ENCODE measurements at regions not wholly inside any gene's neighbourhood (a gene's known extent, or its start where the extent isn't known, plus 50 kb on each side); places are given as distances from the start of the nearest gene placed in this dataset.
"Not testable (repeated sequence)": the region's sequence is repeated elsewhere in the genome, so short reads cannot be mapped to it uniquely, and the experiment has no call there.

DNA sequence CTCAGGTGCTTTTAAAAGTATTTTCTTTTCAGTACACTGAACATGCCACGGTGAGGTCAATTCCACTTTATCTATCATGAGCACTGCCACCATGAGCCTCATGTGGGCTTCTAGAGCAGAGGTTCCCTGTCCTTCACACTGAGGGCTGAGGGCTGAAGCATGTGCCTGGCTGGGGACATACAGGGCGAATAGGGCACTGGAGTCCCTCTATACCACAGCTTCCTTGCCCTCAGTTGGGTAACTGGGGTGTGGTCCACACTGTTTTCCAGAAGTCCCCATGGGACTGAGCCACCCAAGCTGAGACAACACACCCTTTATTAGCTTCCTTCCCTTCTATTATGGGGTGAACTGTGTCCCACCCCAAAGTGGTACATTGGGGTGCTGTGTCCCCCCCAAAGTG lies 172.2 kb upstream of the ID2 start:
- H3K27ac ChIP-seq = no peak overlapping the region
- TF ChIP-seq, protein P1, sequence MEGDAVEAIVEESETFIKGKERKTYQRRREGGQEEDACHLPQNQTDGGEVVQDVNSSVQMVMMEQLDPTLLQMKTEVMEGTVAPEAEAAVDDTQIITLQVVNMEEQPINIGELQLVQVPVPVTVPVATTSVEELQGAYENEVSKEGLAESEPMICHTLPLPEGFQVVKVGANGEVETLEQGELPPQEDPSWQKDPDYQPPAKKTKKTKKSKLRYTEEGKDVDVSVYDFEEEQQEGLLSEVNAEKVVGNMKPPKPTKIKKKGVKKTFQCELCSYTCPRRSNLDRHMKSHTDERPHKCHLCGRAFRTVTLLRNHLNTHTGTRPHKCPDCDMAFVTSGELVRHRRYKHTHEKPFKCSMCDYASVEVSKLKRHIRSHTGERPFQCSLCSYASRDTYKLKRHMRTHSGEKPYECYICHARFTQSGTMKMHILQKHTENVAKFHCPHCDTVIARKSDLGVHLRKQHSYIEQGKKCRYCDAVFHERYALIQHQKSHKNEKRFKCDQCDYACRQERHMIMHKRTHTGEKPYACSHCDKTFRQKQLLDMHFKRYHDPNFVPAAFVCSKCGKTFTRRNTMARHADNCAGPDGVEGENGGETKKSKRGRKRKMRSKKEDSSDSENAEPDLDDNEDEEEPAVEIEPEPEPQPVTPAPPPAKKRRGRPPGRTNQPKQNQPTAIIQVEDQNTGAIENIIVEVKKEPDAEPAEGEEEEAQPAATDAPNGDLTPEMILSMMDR (IDR thresholded peaks at IDR 0.05) = no peak
- intact Hi-C loops (cut with DNase I) = no loop called here
- no peaks in the 10 kb centered on the region for H3K36me3 ChIP-seq
- no peak overlapping the region for H3K4me3 ChIP-seq
- no peaks in the 10 kb centered on the region for H3K9me3 ChIP-seq
- ATAC-seq (no peak), FAIRE-seq (no peak), DNase-seq (peak in 1 of 6 donors; percentile 11)
- H3K27me3 ChIP-seq = no peaks in the 10 kb centered on the region
- 85 to 91% methylated on average over 2 of the region's 2 CpGs for WGBS, 2 donors
- H3K4me1 ChIP-seq = no peaks in the 10 kb centered on the region

DNA sequence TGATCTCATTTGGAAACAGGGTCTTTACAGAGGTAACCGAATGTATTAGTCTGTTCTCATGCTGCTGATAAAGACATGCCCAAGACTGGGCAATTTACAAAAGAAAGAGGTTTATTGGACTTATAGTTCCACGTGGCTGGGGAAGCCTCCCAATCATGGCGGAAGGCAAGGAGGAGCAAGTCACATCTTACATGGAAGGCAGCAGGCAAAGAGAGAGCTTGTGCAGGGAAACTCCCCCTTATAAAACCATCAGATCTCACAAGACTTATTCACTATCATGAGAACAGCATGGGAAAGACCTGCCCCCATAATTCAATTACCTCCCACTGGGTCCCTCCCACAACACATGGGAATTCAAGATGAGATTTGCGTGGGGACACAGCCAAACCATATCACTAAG lies 171.8 kb upstream of the ID2 start:
- H3K27ac ChIP-seq; H3K9me3 ChIP-seq; ATAC-seq; FAIRE-seq; intact Hi-C loops (cut with DNase I); H3K27me3 ChIP-seq; H3K4me1 ChIP-seq; H3K36me3 ChIP-seq; H3K4me3 ChIP-seq: not testable (repeated sequence)
- 88 to 91% methylated on average over 4 of the region's 4 CpGs for WGBS, 2 donors
- peak in 1 of 6 donors; percentile 17 for DNase-seq

DNA sequence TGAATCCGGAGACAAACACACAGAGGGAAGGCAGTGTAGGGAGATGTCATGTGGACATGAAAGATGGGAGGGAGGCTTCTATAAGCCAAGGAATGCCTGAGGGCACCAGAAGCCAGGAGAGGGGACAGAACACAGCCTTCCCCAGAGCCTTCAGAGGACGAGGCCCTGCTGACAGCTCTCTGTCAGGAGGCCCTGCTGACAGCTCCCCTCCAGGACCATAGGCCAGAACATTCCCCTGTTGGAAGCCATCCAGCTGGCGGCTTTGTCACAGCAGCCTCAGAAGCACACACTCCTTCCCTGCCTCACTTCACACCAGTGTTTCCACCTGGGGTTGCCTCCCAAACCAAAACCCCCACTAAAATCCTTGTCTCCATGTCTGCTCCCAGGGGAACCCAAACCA lies 171.3 kb upstream of the ID2 start:
- Histone ChIP-seq H3K27ac (no peak overlapping the region), H3K27me3 (no peaks in the 10 kb centered on the region), H3K4me3 (no peak overlapping the region), H3K36me3 (no peaks in the 10 kb centered on the region), H3K9me3 (no peaks in the 10 kb centered on the region), H3K4me1 (no peaks in the 10 kb centered on the region)
- intact Hi-C loops (cut with DNase I) = no loop called here
- DNase-seq (peak in 1 of 6 donors; percentile 31), FAIRE-seq (no peak), ATAC-seq (no peak)
- 70 to 87% methylated on average over 3 of the region's 3 CpGs for WGBS, 2 donors
- TF ChIP-seq, protein P1 (IDR thresholded peaks at IDR 0.05) = no peak

DNA sequence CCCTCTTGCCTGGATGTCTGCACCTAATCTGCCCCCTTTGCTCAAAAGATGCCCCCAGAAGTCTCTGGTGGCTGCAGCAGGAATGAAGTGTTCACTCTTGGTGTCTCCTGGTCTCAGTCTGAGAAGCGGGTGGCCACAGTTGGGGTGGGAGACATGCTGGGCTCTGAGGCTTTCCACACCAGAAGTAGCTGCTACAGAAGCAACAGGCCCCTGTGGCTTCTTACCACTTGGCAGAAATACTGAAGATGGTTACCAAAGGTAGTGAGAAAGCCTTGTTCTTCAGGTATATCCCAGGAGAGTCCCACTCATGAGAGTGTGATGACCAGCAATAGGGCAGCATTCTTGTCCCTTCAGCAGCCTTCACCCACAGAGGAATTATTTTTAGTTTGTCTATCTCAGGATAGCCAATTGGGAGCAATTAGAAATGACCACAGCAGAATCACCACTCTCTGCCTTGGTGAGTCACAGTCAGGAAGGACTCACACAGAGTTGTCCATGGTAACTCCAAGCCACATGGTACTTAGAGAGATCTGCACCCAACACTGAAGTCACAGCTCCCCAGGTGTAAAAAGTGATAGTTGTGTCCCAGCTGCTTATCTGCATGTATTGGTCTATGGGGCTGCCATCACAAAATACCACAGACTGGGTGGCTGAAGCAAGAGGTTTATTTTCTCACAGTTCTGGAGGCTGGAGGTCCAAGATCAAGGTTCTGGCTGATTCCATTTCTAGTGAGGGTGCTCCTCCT lies 169.8 kb upstream of the ID2 start:
- no peak for FAIRE-seq
- no peaks in the 10 kb centered on the region for H3K4me1 ChIP-seq
- no peaks in the 10 kb centered on the region for H3K27me3 ChIP-seq
- DNase-seq = no peak
- no peak overlapping the region for H3K27ac ChIP-seq
- H3K36me3 ChIP-seq = no peaks in the 10 kb centered on the region
- 92 to 100% methylated on average over 1 of the region's 1 CpG for WGBS, 2 donors
- intact Hi-C loops (cut with DNase I) = no loop called here
- no peak overlapping the region for H3K4me3 ChIP-seq
- ATAC-seq = peak in 2 of 4 donors; percentile 26 to 37
- H3K9me3 ChIP-seq = no peaks in the 10 kb centered on the region
- TF ChIP-seq, protein P1 (IDR thresholded peaks at IDR 0.05) = no peak

DNA sequence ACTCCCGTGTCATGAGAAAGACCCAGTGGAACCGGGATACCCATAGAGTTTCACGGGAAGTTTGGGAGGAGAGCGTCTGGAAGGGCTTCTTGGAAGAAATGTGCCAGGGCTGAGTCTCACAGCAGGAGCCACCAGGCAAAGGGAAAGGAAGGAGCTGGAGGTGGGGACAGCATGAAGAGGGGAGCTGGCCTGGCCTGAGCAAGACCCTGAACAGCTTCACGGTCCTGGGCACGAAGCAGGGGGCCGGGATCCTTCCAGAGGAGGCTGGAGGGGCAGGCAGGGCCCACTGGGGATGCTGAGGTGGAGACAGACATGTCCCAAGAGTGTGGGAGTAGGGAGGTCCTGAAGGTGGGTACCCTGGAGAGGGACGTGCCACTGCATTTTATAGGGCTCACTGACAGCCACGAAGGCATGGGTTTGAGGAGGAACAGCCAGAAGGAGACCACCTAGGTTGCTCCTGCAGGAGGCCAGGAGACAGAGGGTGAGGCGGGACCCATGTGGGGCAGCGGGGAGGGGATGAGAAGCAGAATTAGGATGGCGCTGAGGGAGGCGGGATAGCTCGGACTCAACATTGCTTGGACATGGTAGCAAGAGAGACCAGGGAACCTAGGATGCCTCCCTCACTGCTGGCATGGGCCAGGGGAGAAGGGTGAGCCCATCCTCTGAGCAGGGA lies 168.1 kb upstream of the ID2 start:
- FAIRE-seq = no peak
- no peaks in the 10 kb centered on the region for H3K27me3 ChIP-seq
- no peak overlapping the region for H3K4me3 ChIP-seq
- H3K9me3 ChIP-seq = no peaks in the 10 kb centered on the region
- 92 to 97% methylated on average over 14 of the region's 14 CpGs for WGBS, 2 donors
- no peak for ATAC-seq
- no peak for DNase-seq
- no peak overlapping the region for H3K27ac ChIP-seq
- no peaks in the 10 kb centered on the region for H3K4me1 ChIP-seq
- intact Hi-C loops (cut with DNase I) = no loop called here
- TF ChIP-seq, protein P1 (IDR thresholded peaks at IDR 0.05) = no peak
- H3K36me3 ChIP-seq = no peaks in the 10 kb centered on the region
